B cell (primary cell): ENCODE measurements at regions not wholly inside any gene's neighbourhood (a gene's known extent, or its start where the extent isn't known, plus 50 kb on each side); places are given as distances from the start of the nearest gene placed in this dataset.

Experiments
- ATAC-seq: fragments of 200-7000 bp; cut with Tn5 transposase; one replicate; pipeline ENCODE4 v1.10.0; 2021; ENCODE audit warnings: low read depth, mild to moderate bottlenecking, moderate number of reproducible peaks, moderate library complexity
- CTCF ChIA-PET: fragments of 350-600 bp; sonication (Branson Sonifier 250); formaldehyde crosslinking; loops from one replicate; lab custom pipeline; 2021; ENCODE audit warnings: antibody characterized with exemption, inconsistent platforms; lab: Charles Lee
- POLR2A ChIA-PET: fragments of 350-600 bp; sonication (Branson Sonifier 250); formaldehyde crosslinking; loops from one replicate; lab custom pipeline; 2021; ENCODE audit warnings: antibody characterized with exemption; lab: Charles Lee
- DNase-seq: peaks from one replicate; pipeline ENCODE4 v3.0.0; 2013
- H2AFZ ChIP-seq: 2 replicates; pipeline ENCODE4 v1.6.1; 2012; ENCODE audit warnings: mild to moderate bottlenecking, low read depth, low read length; ENCODE audit not compliant: insufficient read depth, poor library complexity, severe bottlenecking
- H3K27ac ChIP-seq, 2 donors: 1 replicate in 1 of 2; 2 replicates in 1 of 2; pipeline ENCODE4 v1.5.1; 2012 to 2013; ENCODE audit warnings: low read length in 2 of 2, mild to moderate bottlenecking in 2 of 2, moderate library complexity in 1 of 2
- H3K27me3 ChIP-seq, 4 experiments: fragments of 200-600 bp in 1 of 4; sonication (generic) in 1 of 4; replicated peaks in 1 of 4; 1 replicate in 2 of 4; 2 replicates in 2 of 4; pipeline versions ENCODE4 v1.6.1 to v1.7.0; 2013 to 2016; ENCODE audit warnings: low read length in 3 of 4, mild to moderate bottlenecking in 2 of 4, mixed read lengths in 1 of 4, moderate library complexity in 1 of 4; ENCODE audit not compliant: insufficient read depth in 4 of 4, control insufficient read depth in 3 of 4; ENCODE audit errors: control extremely low read depth in 1 of 4
- H3K36me3 ChIP-seq, 2 experiments: replicated peaks in 1 of 2; 1 replicate in 1 of 2; 2 replicates in 1 of 2; pipeline versions ENCODE4 v1.6.1 to v1.7.1; 2013; ENCODE audit warnings: low read length in 1 of 2; ENCODE audit not compliant: insufficient read depth in 2 of 2, control insufficient read depth in 1 of 2; ENCODE audit errors: control extremely low read depth in 1 of 2, extremely low read depth in 1 of 2
- H3K4me1 ChIP-seq, 2 donors: fragments of 200-600 bp in 1 of 2; sonication (generic) in 1 of 2; 1 replicate in 1 of 2; 2 replicates in 1 of 2; pipeline versions ENCODE4 v1.5.1 to v1.6.1; 2013 to 2017; ENCODE audit warnings: low read length in 2 of 2; ENCODE audit not compliant: control insufficient read depth in 2 of 2, insufficient read depth in 2 of 2
- H3K4me2 ChIP-seq: replicated peaks from 2 replicates; pipeline ENCODE3; 2012; ENCODE audit warnings: mild to moderate bottlenecking, low read depth, low read length; ENCODE audit not compliant: poor library complexity, severe bottlenecking
- H3K4me3 ChIP-seq, 5 experiments: fragments of 200-600 bp in 1 of 5; sonication (generic) in 1 of 5; 1 replicate in 3 of 5; 2 replicates in 2 of 5; pipeline versions ENCODE4 v1.5.1 to v1.7.0; 2011 to 2016; ENCODE audit warnings: low read length in 4 of 5, mild to moderate bottlenecking in 4 of 5, low read depth in 2 of 5, control low read depth in 1 of 5, moderate library complexity in 1 of 5; ENCODE audit not compliant: insufficient read depth in 1 of 5; ENCODE audit errors: control extremely low read depth in 1 of 5, extremely low read depth in 1 of 5
- H3K79me2 ChIP-seq: fragments of 200-600 bp; sonication (generic); one replicate; pipeline ENCODE4 v1.6.0; 2016; ENCODE audit warnings: low read length; ENCODE audit not compliant: control insufficient read depth, insufficient read depth
- H3K9ac ChIP-seq: fragments of 200-600 bp; sonication (generic); 2 replicates; pipeline ENCODE4 v1.6.1; 2017; ENCODE audit warnings: mild to moderate bottlenecking, low read length, moderate library complexity
- H3K9me3 ChIP-seq, 3 donors: one replicate each; pipeline versions ENCODE4 v1.6.1 to v1.7.1; 2013; ENCODE audit warnings: low read length in 2 of 3; ENCODE audit not compliant: control insufficient read depth in 2 of 3, insufficient read depth in 1 of 3; ENCODE audit errors: control extremely low read depth in 1 of 3
- H4K20me1 ChIP-seq: 2 replicates; pipeline ENCODE4 v1.6.0; 2012; ENCODE audit warnings: mild to moderate bottlenecking, low read length; ENCODE audit not compliant: insufficient read depth, control insufficient read depth, poor library complexity, severe bottlenecking
- H3K27ac Mint-ChIP-seq: one replicate; pipeline ENCODE4 v1.8.0; 2021; ENCODE audit warnings: mixed read lengths
- H3K27me3 Mint-ChIP-seq: one replicate; pipeline ENCODE4 v1.8.0; 2021; ENCODE audit warnings: mixed read lengths
- H3K4me1 Mint-ChIP-seq: one replicate; pipeline ENCODE4 v1.8.0; 2021; ENCODE audit warnings: mixed read lengths
- H3K4me3 Mint-ChIP-seq: one replicate; pipeline ENCODE4 v1.8.0; 2021; ENCODE audit warnings: mixed read lengths
- H3K9me3 Mint-ChIP-seq: one replicate; pipeline ENCODE4 v1.8.0; 2022; ENCODE audit warnings: mixed read lengths; ENCODE audit not compliant: insufficient read depth
- EZH2 ChIP-seq: IDR thresholded peaks from 2 replicates; pipeline ENCODE4 v1.6.1; 2012; ENCODE audit warnings: borderline replicate concordance, low read depth, mild to moderate bottlenecking, moderate library complexity, low read length; ENCODE audit not compliant: insufficient read depth, poor library complexity, severe bottlenecking
- WGBS: methylation state at CpG from one replicate; pipeline ENCODE4 v1.1.5; 2013; ENCODE audit warnings: missing lambda C conversion rate; ENCODE audit not compliant: insufficient coverage; 5-methylcytosine and 5-hydroxymethylcytosine counted together
- intact Hi-C: fragments of 100-400 bp; cut with micrococcal nuclease; formaldehyde crosslinking; loops from one replicate; pipeline ENCODE4 v1.10.0; 2022
- TF ChIP-seq, protein P1 (sequence below): fragments of 200-600 bp; IDR thresholded peaks from one replicate; pipeline ENCODE4 v1.8.0; 2022; ENCODE audit warnings: antibody characterized with exemption, mild to moderate bottlenecking

DNA sequence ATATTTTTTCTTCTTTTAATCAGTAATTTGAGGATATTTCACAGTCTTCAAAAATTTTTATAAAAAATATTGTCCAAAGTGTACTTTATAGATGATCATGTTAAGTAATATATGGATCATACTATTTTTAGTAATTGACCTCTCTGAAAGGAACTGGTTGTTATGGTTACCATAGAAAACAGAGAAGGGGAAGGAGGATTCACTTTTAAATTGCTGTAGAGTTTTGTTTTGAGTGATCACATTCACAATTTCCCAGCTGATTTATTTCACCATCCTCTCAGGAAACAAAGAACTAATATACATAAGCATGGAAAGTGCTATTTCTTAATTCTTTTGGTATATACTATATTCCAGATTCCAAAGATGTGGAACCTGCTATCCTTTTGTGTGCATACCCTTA lies 56.5 kb upstream of the NREP start:
- H3K27ac Mint-ChIP-seq: no peak overlapping the region
- TF ChIP-seq, protein P1, sequence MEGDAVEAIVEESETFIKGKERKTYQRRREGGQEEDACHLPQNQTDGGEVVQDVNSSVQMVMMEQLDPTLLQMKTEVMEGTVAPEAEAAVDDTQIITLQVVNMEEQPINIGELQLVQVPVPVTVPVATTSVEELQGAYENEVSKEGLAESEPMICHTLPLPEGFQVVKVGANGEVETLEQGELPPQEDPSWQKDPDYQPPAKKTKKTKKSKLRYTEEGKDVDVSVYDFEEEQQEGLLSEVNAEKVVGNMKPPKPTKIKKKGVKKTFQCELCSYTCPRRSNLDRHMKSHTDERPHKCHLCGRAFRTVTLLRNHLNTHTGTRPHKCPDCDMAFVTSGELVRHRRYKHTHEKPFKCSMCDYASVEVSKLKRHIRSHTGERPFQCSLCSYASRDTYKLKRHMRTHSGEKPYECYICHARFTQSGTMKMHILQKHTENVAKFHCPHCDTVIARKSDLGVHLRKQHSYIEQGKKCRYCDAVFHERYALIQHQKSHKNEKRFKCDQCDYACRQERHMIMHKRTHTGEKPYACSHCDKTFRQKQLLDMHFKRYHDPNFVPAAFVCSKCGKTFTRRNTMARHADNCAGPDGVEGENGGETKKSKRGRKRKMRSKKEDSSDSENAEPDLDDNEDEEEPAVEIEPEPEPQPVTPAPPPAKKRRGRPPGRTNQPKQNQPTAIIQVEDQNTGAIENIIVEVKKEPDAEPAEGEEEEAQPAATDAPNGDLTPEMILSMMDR: no peak
- no peak for TF ChIP-seq EZH2
- Histone ChIP-seq H3K9me3 (no peaks in the 10 kb centered on the region), H3K36me3 (no peaks in the 10 kb centered on the region), H3K4me3 (no peak overlapping the region), H3K4me2 (no peak overlapping the region), H3K79me2 (no peaks in the 10 kb centered on the region), H3K9ac (no peak overlapping the region), H4K20me1 (no peaks in the 10 kb centered on the region), H2AFZ (no peak overlapping the region), H3K27me3 (no peaks in the 10 kb centered on the region), H3K4me1 (no peaks in the 10 kb centered on the region), H3K27ac (no peak overlapping the region)
- intact Hi-C loops: no loop called here
- no peak for DNase-seq
- no peaks in the 10 kb centered on the region for H3K4me1 Mint-ChIP-seq
- ChIA-PET CTCF (no interaction called here), POLR2A (no interaction called here)
- H3K27me3 Mint-ChIP-seq: no peaks in the 10 kb centered on the region
- ATAC-seq: no peak
- no peak overlapping the region for H3K4me3 Mint-ChIP-seq
- no peaks in the 10 kb centered on the region for H3K9me3 Mint-ChIP-seq

DNA sequence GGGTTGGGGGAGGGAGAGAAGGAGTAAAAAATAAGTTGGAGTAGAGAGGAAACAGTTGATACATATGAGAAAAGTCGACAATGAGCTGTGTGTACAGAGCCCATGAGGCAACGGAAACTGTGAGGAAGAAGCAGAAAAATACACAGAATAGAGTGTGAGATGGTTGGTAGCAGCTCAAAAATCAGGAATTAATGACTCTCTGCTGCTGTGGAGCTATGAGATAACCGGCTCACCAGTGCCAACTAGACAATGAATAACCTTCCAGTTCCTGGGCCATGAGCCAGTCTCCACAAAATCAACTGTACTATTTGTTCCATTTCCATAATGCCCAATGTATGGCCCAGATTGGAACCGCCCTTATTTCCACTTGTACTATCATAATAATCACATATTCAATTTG lies 53.1 kb upstream of the NREP start:
- CTCF ChIA-PET: no interaction called here
- H3K9me3 ChIP-seq: no peaks in the 10 kb centered on the region
- no peak overlapping the region for H2AFZ ChIP-seq
- H3K4me3 ChIP-seq: no peak overlapping the region
- no peaks in the 10 kb centered on the region for H3K27me3 ChIP-seq
- H3K9ac ChIP-seq: no peak overlapping the region
- Mint-ChIP-seq H3K9me3 (no peaks in the 10 kb centered on the region), H3K4me3 (no peak overlapping the region), H3K27ac (no peak overlapping the region), H3K4me1 (no peaks in the 10 kb centered on the region), H3K27me3 (no peaks in the 10 kb centered on the region)
- POLR2A ChIA-PET: no interaction called here
- H3K36me3 ChIP-seq: no peaks in the 10 kb centered on the region
- H3K79me2 ChIP-seq: no peaks in the 10 kb centered on the region
- ATAC-seq (no peak), DNase-seq (no peak)
- H4K20me1 ChIP-seq: no peaks in the 10 kb centered on the region
- TF ChIP-seq, protein P1: no peak
- TF ChIP-seq EZH2: no peak
- intact Hi-C loops: no loop called here
- 100% methylated on average over 3 of the region's 4 CpGs for whole genome bisulfite sequencing
- no peak overlapping the region for H3K4me2 ChIP-seq
- H3K27ac ChIP-seq: no peak overlapping the region
- H3K4me1 ChIP-seq: no peaks in the 10 kb centered on the region
